SK-N-MC (cell line): ENCODE measurements at regions not wholly inside any gene's neighbourhood (a gene's known extent, or its start where the extent isn't known, plus 50 kb on each side); places are given as distances from the start of the nearest gene placed in this dataset.

Source experiments
- EZH2 ChIP-seq: fragments of 200-600 bp; sonication (generic); IDR thresholded peaks from one replicate; pipeline ENCODE4 v1.6.1; 2017; ENCODE audit warnings: antibody characterized with exemption
- FOXP2 ChIP-seq: optimal IDR thresholded peaks from 2 replicates; pipeline ENCODE3; 2011; ENCODE audit warnings: mild to moderate bottlenecking, moderate library complexity; ENCODE audit not compliant: insufficient read depth; ENCODE audit errors: extremely low read length, control extremely low read depth

GRCh38 chr3:76812649-76813242 is 227.2 kb upstream of the ROBO2 start:
- TF ChIP-seq EZH2 (no peak), FOXP2 (no peak)
